NCI-H82 treated with DMSO at 0.1 percent for 48 hours (cell line): ENCODE measurements at regions not wholly inside any gene's neighbourhood (a gene's known extent, or its start where the extent isn't known, plus 50 kb on each side); places are given as distances from the start of the nearest gene placed in this dataset.
"Not testable (repeated sequence)": the region's sequence is repeated elsewhere in the genome, so short reads cannot be mapped to it uniquely, and the experiment has no call there.

Experiments used
- DNase-seq: peaks from one replicate; lab custom pipeline; 2025; ENCODE audit not compliant: unreplicated experiment; lab: John Stamatoyannopoulos, UW

GRCh38 chr2:35185861-35186412, 1169.6 kb upstream of the CRIM1 start:
- no peak for DNase-seq

- DNase-seq: no peak
Observed at GRCh38 chr2:35184471-35184870, 1171.1 kb upstream of the CRIM1 start.

GRCh38 chr2:35176726-35177125, 1178.9 kb upstream of the CRIM1 start:
- DNase-seq: not testable (repeated sequence)

- DNase-seq: no peak
Observed at GRCh38 chr2:35174845-35175244, 1180.7 kb upstream of the CRIM1 start.

GRCh38 chr2:35172687-35173086, 1182.9 kb upstream of the CRIM1 start:
- DNase-seq: no peak

GRCh38 chr2:35168351-35168750, 1187.2 kb upstream of the CRIM1 start:
- DNase-seq: no peak

- DNase-seq: no peak
Observed at GRCh38 chr2:35163948-35164347, 1191.6 kb upstream of the CRIM1 start.

- DNase-seq: no peak
Observed at GRCh38 chr2:35160871-35161270, 1194.7 kb upstream of the CRIM1 start.

GRCh38 chr2:35125871-35126270, 1229.7 kb upstream of the CRIM1 start:
- no peak for DNase-seq

GRCh38 chr2:35125278-35125677, 1230.3 kb upstream of the CRIM1 start:
- no peak for DNase-seq

- no peak for DNase-seq
Observed at GRCh38 chr2:35116151-35116550, 1239.4 kb upstream of the CRIM1 start.

- DNase-seq: no peak
Observed at GRCh38 chr2:35114765-35115164, 1240.8 kb upstream of the CRIM1 start.

- not testable (repeated sequence) for DNase-seq
Observed at GRCh38 chr2:35112367-35112766, 1243.2 kb upstream of the CRIM1 start.

GRCh38 chr2:35104309-35104708, 1251.3 kb upstream of the CRIM1 start:
- DNase-seq: no peak

- DNase-seq: no peak
Observed at GRCh38 chr2:35099342-35099741, 1256.2 kb upstream of the CRIM1 start.

- DNase-seq: no peak
Observed at GRCh38 chr2:35082072-35082471, 1273.5 kb upstream of the CRIM1 start.

GRCh38 chr2:35081622-35082015, 1274.0 kb upstream of the CRIM1 start:
- DNase-seq: no peak

- DNase-seq: no peak
Observed at GRCh38 chr2:35081001-35081621, 1274.5 kb upstream of the CRIM1 start.

- DNase-seq: no peak
Observed at GRCh38 chr2:35080231-35080910, 1275.2 kb upstream of the CRIM1 start.

GRCh38 chr2:35067420-35067819, 1288.2 kb upstream of the CRIM1 start:
- no peak for DNase-seq

GRCh38 chr2:35063836-35064235, 1291.7 kb upstream of the CRIM1 start:
- DNase-seq: no peak

GRCh38 chr2:35035883-35036282, 1319.7 kb upstream of the CRIM1 start:
- no peak for DNase-seq

GRCh38 chr2:35033748-35034147, 1321.8 kb upstream of the CRIM1 start:
- DNase-seq: no peak
